NT2/D1 (cell line): ENCODE measurements at regions not wholly inside any gene's neighbourhood (a gene's known extent, or its start where the extent isn't known, plus 50 kb on each side); places are given as distances from the start of the nearest gene placed in this dataset.

Source experiments
- SUZ12 ChIP-seq: IDR thresholded peaks from 2 replicates; pipeline ENCODE4 v1.6.1; 2011; ENCODE audit not compliant: insufficient read length, insufficient read depth; ENCODE audit errors: extremely low read depth
- YY1 ChIP-seq: IDR thresholded peaks from 2 replicates; pipeline ENCODE4 v1.6.1; 2011; ENCODE audit not compliant: insufficient read length, insufficient read depth

GRCh38 chr5:124121198-124121597 is 609.2 kb downstream of the CSNK1G3 start:
- no peak for TF ChIP-seq YY1
- no peak for TF ChIP-seq SUZ12
